Glutamatergic neuron (in vitro differentiated cells): ENCODE measurements at regions not wholly inside any gene's neighbourhood (a gene's known extent, or its start where the extent isn't known, plus 50 kb on each side); places are given as distances from the start of the nearest gene placed in this dataset.

ENCODE experiments used
- DNase-seq: peaks from one replicate; pipeline ENCODE4 v3.0.0; 2022
- H3K27ac Mint-ChIP-seq: one replicate; pipeline ENCODE4 v1.8.0; 2020; ENCODE audit warnings: mild to moderate bottlenecking, mixed read lengths, inconsistent platforms; ENCODE audit not compliant: unreplicated experiment
- H3K27me3 Mint-ChIP-seq: one replicate; pipeline ENCODE4 v1.8.0; 2020; ENCODE audit warnings: mild to moderate bottlenecking, moderate library complexity, mixed read lengths, inconsistent platforms; ENCODE audit not compliant: unreplicated experiment
- H3K36me3 Mint-ChIP-seq: one replicate; pipeline ENCODE4 v1.8.0; 2020; ENCODE audit warnings: mild to moderate bottlenecking, mixed read lengths, inconsistent platforms; ENCODE audit not compliant: unreplicated experiment
- H3K4me1 Mint-ChIP-seq: one replicate; pipeline ENCODE4 v1.8.0; 2020; ENCODE audit warnings: mild to moderate bottlenecking, low read depth, mixed read lengths, inconsistent platforms; ENCODE audit not compliant: unreplicated experiment
- H3K4me3 Mint-ChIP-seq: one replicate; pipeline ENCODE4 v1.8.0; 2020; ENCODE audit warnings: mild to moderate bottlenecking, mixed read lengths, inconsistent platforms; ENCODE audit not compliant: unreplicated experiment
- H3K9me3 Mint-ChIP-seq: one replicate; pipeline ENCODE4 v1.8.0; 2020; ENCODE audit warnings: mild to moderate bottlenecking, moderate library complexity, mixed read lengths, inconsistent platforms; ENCODE audit not compliant: unreplicated experiment
- CTCF ChIP-seq: fragments of 200-600 bp; sonication (generic); IDR thresholded peaks from one replicate; pipeline ENCODE4 v1.5.0; 2021; ENCODE audit not compliant: partially characterized antibody, unreplicated experiment

GRCh38 chr3:165899066-165899465 is 61.8 kb upstream of the BCHE start:
- Mint-ChIP-seq H3K4me1 (no peaks in the 10 kb centered on the region), H3K27ac (no peak overlapping the region), H3K4me3 (no peak overlapping the region), H3K36me3 (no peaks in the 10 kb centered on the region), H3K9me3 (peaks cover 1% of the 10 kb centered on the region), H3K27me3 (no peaks in the 10 kb centered on the region)
- DNase-seq: no peak
- TF ChIP-seq CTCF: no peak

GRCh38 chr3:165897137-165897536 is 59.9 kb upstream of the BCHE start:
- no peaks in the 10 kb centered on the region for H3K27me3 Mint-ChIP-seq
- H3K36me3 Mint-ChIP-seq: no peaks in the 10 kb centered on the region
- H3K9me3 Mint-ChIP-seq: peaks cover 1% of the 10 kb centered on the region
- H3K27ac Mint-ChIP-seq: no peak overlapping the region
- no peaks in the 10 kb centered on the region for H3K4me1 Mint-ChIP-seq
- no peak for TF ChIP-seq CTCF
- DNase-seq: no peak
- no peak overlapping the region for H3K4me3 Mint-ChIP-seq

GRCh38 chr3:165895919-165896318 is 58.7 kb upstream of the BCHE start:
- H3K4me1 Mint-ChIP-seq: no peaks in the 10 kb centered on the region
- peak; percentile 60 for TF ChIP-seq CTCF
- H3K36me3 Mint-ChIP-seq: no peaks in the 10 kb centered on the region
- no peaks in the 10 kb centered on the region for H3K9me3 Mint-ChIP-seq
- no peak overlapping the region for H3K27ac Mint-ChIP-seq
- H3K27me3 Mint-ChIP-seq: no peaks in the 10 kb centered on the region
- no peak overlapping the region for H3K4me3 Mint-ChIP-seq
- peak; percentile 80 for DNase-seq

GRCh38 chr3:165892565-165892964 is 55.3 kb upstream of the BCHE start:
- H3K36me3 Mint-ChIP-seq: no peaks in the 10 kb centered on the region
- no peak overlapping the region for H3K27ac Mint-ChIP-seq
- no peaks in the 10 kb centered on the region for H3K9me3 Mint-ChIP-seq
- no peaks in the 10 kb centered on the region for H3K4me1 Mint-ChIP-seq
- no peaks in the 10 kb centered on the region for H3K27me3 Mint-ChIP-seq
- H3K4me3 Mint-ChIP-seq: no peak overlapping the region
- no peak for TF ChIP-seq CTCF
- DNase-seq: no peak
